ENCODE measurements at regions not wholly inside any gene's neighbourhood (a gene's known extent, or its start where the extent isn't known, plus 50 kb on each side); places are given as distances from the start of the nearest gene placed in this dataset.

GRCh38 chr2:52498077-52498750 is 1269.4 kb upstream of the CHAC2 start:
- intact Hi-C loops (cut with DNase I) = no loop called here
- Histone ChIP-seq H3K36me3 (no peaks in the 10 kb centered on the region), H3K4me1 (peaks cover 0 to 26% (median 10%) of the 10 kb centered on the region in 9 donors), H3K27ac (no peak overlapping the region), H3K4me3 (no peak overlapping the region), H3K9me3 (peaks cover 0 to 6% (median 0%) of the 10 kb centered on the region in 11 donors), H3K27me3 (no peaks in the 10 kb centered on the region)
- ATAC-seq = no peak
- DNase-seq = no peak
- no peak for TF ChIP-seq CTCF (IDR thresholded peaks at IDR 0.05)
- 84 to 90% methylated on average over 3 of the region's 3 CpGs for WGBS, 2 donors

GRCh38 chr2:52495816-52496215 is 1271.8 kb upstream of the CHAC2 start:
- intact Hi-C loops (cut with DNase I) = no loop called here
- ATAC-seq = no peak

GRCh38 chr2:52477166-52477565 is 1290.4 kb upstream of the CHAC2 start:
- H3K27me3 ChIP-seq = no peaks in the 10 kb centered on the region
- peaks cover 0 to 5% (median 0%) of the 10 kb centered on the region in 11 donors for H3K9me3 ChIP-seq
- no peaks in the 10 kb centered on the region for H3K4me1 ChIP-seq
- no peak for TF ChIP-seq CTCF (IDR thresholded peaks at IDR 0.05)
- 65 to 91% methylated on average over 1 of the region's 1 CpG for WGBS, 2 donors
- H3K4me3 ChIP-seq = no peak overlapping the region
- intact Hi-C loops (cut with DNase I) = no loop called here
- DNase-seq (no peak), ATAC-seq (no peak)
- H3K27ac ChIP-seq = no peak overlapping the region
- no peaks in the 10 kb centered on the region for H3K36me3 ChIP-seq

More at GRCh38 chr2:52495816-52496215, 1271.8 kb upstream of the CHAC2 start:
- Histone ChIP-seq H3K4me1 (peaks cover 0 to 15% (median 6%) of the 10 kb centered on the region in 9 donors), H3K27ac (no peak overlapping the region), H3K4me3 (no peak overlapping the region), H3K9me3 (peaks cover 0 to 17% (median 0%) of the 10 kb centered on the region in 11 donors), H3K36me3 (no peaks in the 10 kb centered on the region), H3K27me3 (no peaks in the 10 kb centered on the region)
- TF ChIP-seq CTCF (IDR thresholded peaks at IDR 0.05) = no peak
- DNase-seq = no peak

- DNase-seq = no peak
- no peak for ATAC-seq
- intact Hi-C loops (cut with DNase I) = no loop called here
- Histone ChIP-seq H3K9me3 (peaks cover 0 to 5% (median 0%) of the 10 kb centered on the region in 11 donors), H3K27me3 (no peaks in the 10 kb centered on the region), H3K36me3 (no peaks in the 10 kb centered on the region), H3K4me3 (no peak overlapping the region), H3K4me1 (no peaks in the 10 kb centered on the region), H3K27ac (no peak overlapping the region)
- 81 to 91% methylated on average over 1 of the region's 1 CpG for WGBS, 2 donors
- TF ChIP-seq CTCF (IDR thresholded peaks at IDR 0.05) = no peak
Measured at GRCh38 chr2:52475590-52475989, 1292.0 kb upstream of the CHAC2 start.
